ENCODE measurements at regions not wholly inside any gene's neighbourhood (a gene's known extent, or its start where the extent isn't known, plus 50 kb on each side); places are given as distances from the start of the nearest gene placed in this dataset.

GRCh38 chr12:58450868-58451482, 469.3 kb downstream of the LRIG3 start:
- no peak overlapping the region for H3K4me3 ChIP-seq (replicated peaks in 1 of 2; ENCODE audit: low read depth in 2 of 2, low read length in 2 of 2)
- DNase-seq (ENCODE audit: low read depth in 2 of 2) = no peak
- TF ChIP-seq, protein P1, sequence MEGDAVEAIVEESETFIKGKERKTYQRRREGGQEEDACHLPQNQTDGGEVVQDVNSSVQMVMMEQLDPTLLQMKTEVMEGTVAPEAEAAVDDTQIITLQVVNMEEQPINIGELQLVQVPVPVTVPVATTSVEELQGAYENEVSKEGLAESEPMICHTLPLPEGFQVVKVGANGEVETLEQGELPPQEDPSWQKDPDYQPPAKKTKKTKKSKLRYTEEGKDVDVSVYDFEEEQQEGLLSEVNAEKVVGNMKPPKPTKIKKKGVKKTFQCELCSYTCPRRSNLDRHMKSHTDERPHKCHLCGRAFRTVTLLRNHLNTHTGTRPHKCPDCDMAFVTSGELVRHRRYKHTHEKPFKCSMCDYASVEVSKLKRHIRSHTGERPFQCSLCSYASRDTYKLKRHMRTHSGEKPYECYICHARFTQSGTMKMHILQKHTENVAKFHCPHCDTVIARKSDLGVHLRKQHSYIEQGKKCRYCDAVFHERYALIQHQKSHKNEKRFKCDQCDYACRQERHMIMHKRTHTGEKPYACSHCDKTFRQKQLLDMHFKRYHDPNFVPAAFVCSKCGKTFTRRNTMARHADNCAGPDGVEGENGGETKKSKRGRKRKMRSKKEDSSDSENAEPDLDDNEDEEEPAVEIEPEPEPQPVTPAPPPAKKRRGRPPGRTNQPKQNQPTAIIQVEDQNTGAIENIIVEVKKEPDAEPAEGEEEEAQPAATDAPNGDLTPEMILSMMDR (IDR thresholded peaks at IDR 0.05; ENCODE audit: low read depth, low read length) = no peak

- TF ChIP-seq, protein P1 (IDR thresholded peaks at IDR 0.05; ENCODE audit: low read depth, low read length) = no peak
- peak; percentile 26 to 57 for DNase-seq (ENCODE audit: low read depth in 2 of 2)
- no peak overlapping the region for H3K4me3 ChIP-seq (replicated peaks in 1 of 2; ENCODE audit: low read depth in 2 of 2, low read length in 2 of 2)
These were observed 467.8 kb downstream of the LRIG3 start for GRCh38 chr12:58452546-58452945.

DNA sequence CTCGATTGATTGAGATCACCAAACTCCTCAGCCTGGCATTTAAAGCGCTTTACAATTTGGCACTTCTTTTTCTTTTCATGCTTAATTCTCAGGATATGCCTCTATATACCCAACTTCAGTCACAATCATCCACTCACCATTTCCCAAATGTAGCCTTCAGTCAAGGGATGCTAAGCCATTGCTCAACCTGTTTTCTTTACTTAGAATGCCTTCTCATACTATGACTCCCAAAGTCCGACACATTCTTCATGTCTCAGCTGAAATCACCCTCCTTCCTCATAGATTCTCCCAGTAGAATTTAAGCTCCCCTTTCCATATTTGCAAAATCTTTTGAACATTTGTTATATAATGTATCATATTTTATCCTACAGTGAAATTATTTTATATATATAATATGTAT, 467.0 kb downstream of the LRIG3 start:
- TF ChIP-seq, protein P1 (IDR thresholded peaks at IDR 0.05; ENCODE audit: low read depth, low read length) = no peak
- H3K4me3 ChIP-seq (replicated peaks in 1 of 2; ENCODE audit: low read depth in 2 of 2, low read length in 2 of 2) = no peak overlapping the region
- peak in 1 of 2 donors; percentile 47 for DNase-seq (ENCODE audit: low read depth in 2 of 2)

GRCh38 chr12:58455136-58455535, 465.2 kb downstream of the LRIG3 start:
- peak in 1 of 2 donors; percentile 55 for DNase-seq (ENCODE audit: low read depth in 2 of 2)
- TF ChIP-seq, protein P1 (IDR thresholded peaks at IDR 0.05; ENCODE audit: low read depth, low read length) = no peak

GRCh38 chr12:58458102-58458501, 462.2 kb downstream of the LRIG3 start:
- TF ChIP-seq, protein P1 (IDR thresholded peaks at IDR 0.05; ENCODE audit: low read depth, low read length) = no peak
- no peak overlapping the region for H3K4me3 ChIP-seq (replicated peaks in 1 of 2; ENCODE audit: low read depth in 2 of 2, low read length in 2 of 2)
- no peak for DNase-seq (ENCODE audit: low read depth in 2 of 2)

More at GRCh38 chr12:58455136-58455535, 465.2 kb downstream of the LRIG3 start:
- no peak overlapping the region for H3K4me3 ChIP-seq (replicated peaks in 1 of 2; ENCODE audit: low read depth in 2 of 2, low read length in 2 of 2)

GRCh38 chr12:58459191-58459590, 461.1 kb downstream of the LRIG3 start:
- DNase-seq (ENCODE audit: low read depth in 2 of 2) = peak in 1 of 2 donors; percentile 42
- TF ChIP-seq, protein P1 (IDR thresholded peaks at IDR 0.05; ENCODE audit: low read depth, low read length) = no peak
- no peak overlapping the region for H3K4me3 ChIP-seq (replicated peaks in 1 of 2; ENCODE audit: low read depth in 2 of 2, low read length in 2 of 2)

DNA sequence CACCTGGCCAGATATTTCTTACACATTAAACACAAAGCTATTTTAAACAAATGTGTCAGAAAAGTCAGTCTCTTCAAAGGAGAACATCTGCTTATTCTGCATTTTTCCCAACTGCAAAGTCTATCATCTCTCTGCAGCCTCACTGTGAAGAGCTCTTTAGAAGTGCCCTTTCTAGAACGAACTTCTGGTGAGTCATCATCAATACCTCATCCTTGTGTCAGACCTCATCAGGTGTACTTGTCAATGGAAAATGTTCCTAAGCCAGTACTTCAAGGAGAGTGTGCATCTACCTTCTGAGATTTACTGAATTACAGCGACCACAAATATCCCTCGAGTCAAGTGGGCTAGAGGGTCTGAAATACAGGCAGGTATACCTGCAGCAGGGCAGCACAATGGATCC, 457.3 kb downstream of the LRIG3 start:
- DNase-seq (ENCODE audit: low read depth in 2 of 2) = no peak
- no peak overlapping the region for H3K4me3 ChIP-seq (replicated peaks in 1 of 2; ENCODE audit: low read depth in 2 of 2, low read length in 2 of 2)
- TF ChIP-seq, protein P1 (IDR thresholded peaks at IDR 0.05; ENCODE audit: low read depth, low read length) = no peak

Data from cardiac fibroblast (primary cell).